K562 (cell line): ENCODE measurements at regions not wholly inside any gene's neighbourhood (a gene's known extent, or its start where the extent isn't known, plus 50 kb on each side); places are given as distances from the start of the nearest gene placed in this dataset.

Experiments used
- ATAC-seq: fragments of 200-7000 bp; cut with Tn5 transposase; 3 replicates; pipeline ENCODE4 v1.9.1; 2020; ENCODE audit warnings: moderate library complexity
- BruUV-seq: library from RNA; stranded (reverse); fragments of 400-500 nt; replicated peaks from 2 replicates; lab custom pipeline; 2021; lab: Mats Ljungman, UMichigan
- CTCF ChIA-PET: fragments of 300-600 bp; formaldehyde crosslinking; extraction: SDS; loops from one replicate; lab custom pipeline; 2021; ENCODE audit warnings: low intra/inter-chr PET ratio; lab: Yijun Ruan, JAX
- POLR2A ChIA-PET: fragments of 300-600, 350-650 bp; sonication (Branson Sonifier 250); formaldehyde crosslinking; extraction: SDS; loops from one replicate; lab custom pipeline; 2021; ENCODE audit warnings: antibody characterized with exemption, inconsistent platforms; lab: Yijun Ruan, JAX
- DNase-seq, 4 experiments: peaks; one replicate each; pipeline versions ENCODE4 v3.0.0 to v3.0.0-alpha.2; 2011 to 2018; ENCODE audit warnings: low spot score in 3 of 4, mixed read lengths in 3 of 4; ENCODE audit errors: extremely low read depth in 1 of 4
- FAIRE-seq: peaks from 2 replicates; lab custom pipeline; 2011; peaks lifted over from hg19 to GRCh38; lab: Jason Lieb, UNC
- H2AFZ ChIP-seq: 2 replicates; pipeline ENCODE4 v1.6.0; 2011; ENCODE audit warnings: low read depth, low read length, control low read depth, inconsistent platforms
- H3K27ac ChIP-seq: fragments of 200-600 bp; 3 replicates; pipeline ENCODE4 v1.8.0; 2011; ENCODE audit warnings: low read depth, mild to moderate bottlenecking, control low read depth, inconsistent platforms, low read length, moderate library complexity, mixed read lengths; ENCODE audit errors: extremely low read depth
- H3K27me3 ChIP-seq, 2 experiments: fragments of 300-600 bp in 1 of 2; 2 replicates in 1 of 2; 3 replicates in 1 of 2; pipeline versions ENCODE4 v1.6.0 to v1.8.0; 2011; ENCODE audit warnings: inconsistent platforms in 2 of 2, low read length in 2 of 2, mild to moderate bottlenecking in 1 of 2, mixed read lengths in 1 of 2, moderate library complexity in 1 of 2; ENCODE audit not compliant: control insufficient read depth in 2 of 2, insufficient read depth in 2 of 2
- H3K36me3 ChIP-seq: fragments of 300-600 bp; 3 replicates; pipeline ENCODE4 v1.8.0; 2011; ENCODE audit warnings: mild to moderate bottlenecking, low read length, inconsistent platforms; ENCODE audit not compliant: control insufficient read depth, insufficient read depth
- H3K4me1 ChIP-seq, 2 experiments: fragments of 200-600 bp in 1 of 2; replicated peaks in 1 of 2; 2 replicates in 1 of 2; 3 replicates in 1 of 2; pipeline versions ENCODE4 v1.5.1 to v1.8.0; 2011; ENCODE audit warnings: inconsistent platforms in 2 of 2, low read length in 2 of 2, mild to moderate bottlenecking in 1 of 2, mixed read lengths in 1 of 2, moderate library complexity in 1 of 2; ENCODE audit not compliant: control insufficient read depth in 2 of 2, insufficient read depth in 2 of 2
- H3K4me2 ChIP-seq: 2 replicates; pipeline ENCODE4 v1.6.1; 2011; ENCODE audit warnings: low read length, control low read depth, inconsistent platforms, mixed read lengths; ENCODE audit not compliant: insufficient read depth
- H3K4me3 ChIP-seq: fragments of 200-600 bp; sonication (generic), shearing (Covaris generic); 2 replicates; pipeline ENCODE4 v1.5.1; 2016; ENCODE audit warnings: control low read depth, inconsistent platforms
- H3K79me2 ChIP-seq: fragments of 200-600 bp; 3 replicates; pipeline ENCODE4 v1.8.0; 2011; ENCODE audit warnings: low read length, inconsistent platforms; ENCODE audit not compliant: control insufficient read depth, insufficient read depth
- H3K9ac ChIP-seq, 2 experiments: 2 replicates each; pipeline versions ENCODE4 v1.6.0 to v1.6.1; 2011; ENCODE audit warnings: low read depth in 2 of 2, low read length in 2 of 2, control low read depth in 1 of 2, inconsistent platforms in 1 of 2, mild to moderate bottlenecking in 1 of 2, mixed read lengths in 1 of 2; ENCODE audit not compliant: insufficient read depth in 1 of 2
- H3K9me1 ChIP-seq: one replicate; pipeline ENCODE4 v1.6.0; 2011; ENCODE audit warnings: inconsistent platforms, mild to moderate bottlenecking, low read length, moderate library complexity; ENCODE audit not compliant: control insufficient read depth, insufficient read depth
- H3K9me3 ChIP-seq: replicated peaks from 2 replicates; pipeline ENCODE4 v1.5.1; 2011; ENCODE audit warnings: low read depth, low read length, inconsistent platforms; ENCODE audit not compliant: control insufficient read depth, insufficient read depth
- H4K20me1 ChIP-seq: replicated peaks from 2 replicates; pipeline ENCODE4 v1.6.1; 2011; ENCODE audit warnings: low read length, inconsistent platforms, mixed read lengths; ENCODE audit not compliant: control insufficient read depth, insufficient read depth
- BMI1 ChIP-seq: fragments of 150-350 bp; IDR thresholded peaks from 2 replicates; pipeline ENCODE4 v1.6.1; 2014; ENCODE audit warnings: low read length
- BRCA1 ChIP-seq, 2 experiments: fragments of 450-650 bp in 1 of 2; sonication (generic) in 1 of 2; formaldehyde crosslinking in 1 of 2; IDR thresholded peaks; 2 replicates each; pipeline versions ENCODE4 v1.5.0 to v1.6.1; 2017 to 2020; ENCODE audit warnings: mild to moderate bottlenecking in 1 of 2, missing genetic modification reagents in 1 of 2
- CBFB ChIP-seq: sonication (generic); formaldehyde crosslinking; IDR thresholded peaks from 2 replicates; pipeline ENCODE4 v1.4.0; 2020; ENCODE audit warnings: mild to moderate bottlenecking, missing genetic modification reagents
- CCNT2 ChIP-seq: IDR thresholded peaks from 2 replicates; pipeline ENCODE4 v1.6.1; 2011; ENCODE audit warnings: borderline replicate concordance, low read depth, mild to moderate bottlenecking, moderate library complexity, mixed read lengths, low read length; ENCODE audit not compliant: insufficient read length; ENCODE audit errors: extremely low read depth
- CHD1 ChIP-seq: fragments of 200-600 bp; sonication (generic); IDR thresholded peaks from one replicate; pipeline ENCODE4 v1.6.1; 2012; ENCODE audit warnings: mild to moderate bottlenecking, moderate library complexity, low read length, inconsistent platforms
- CREB3 ChIP-seq: fragments of 450-650 bp; conservative IDR thresholded peaks from 2 replicates; pipeline ENCODE4 v1.6.1; 2016; ENCODE audit warnings: missing genetic modification characterization, low read depth, mild to moderate bottlenecking, missing compliant biosample characterization, moderate library complexity
- FIP1L1 ChIP-seq: fragments of 200-400 bp; formaldehyde crosslinking; IDR thresholded peaks from 2 replicates; pipeline ENCODE4 v1.6.1; 2018; ENCODE audit warnings: mild to moderate bottlenecking, low read depth, low read length; ENCODE audit not compliant: poor library complexity, severe bottlenecking
- HDAC3 ChIP-seq: fragments of 450-650 bp; IDR thresholded peaks from 2 replicates; pipeline ENCODE4 v1.6.1; 2018; ENCODE audit warnings: borderline replicate concordance, mild to moderate bottlenecking, moderate library complexity; ENCODE audit not compliant: partially characterized antibody
- RHOXF2B ChIP-seq: fragments of 250-450 bp; sonication (Bioruptor Pico); conservative IDR thresholded peaks from 2 replicates; pipeline ENCODE4 v1.5.1; 2021
- SAFB ChIP-seq: fragments of 200-400 bp; formaldehyde crosslinking; IDR thresholded peaks from 2 replicates; pipeline ENCODE4 v1.6.1; 2017; ENCODE audit warnings: low read depth, low read length, borderline replicate concordance
- TEAD2 ChIP-seq: fragments of 450-650 bp; IDR thresholded peaks from 2 replicates; pipeline ENCODE4 v1.6.1; 2016; ENCODE audit warnings: missing genetic modification characterization, control low read depth, missing compliant biosample characterization
- TSC22D4 ChIP-seq: fragments of 450-650 bp; IDR thresholded peaks from 2 replicates; pipeline ENCODE4 v1.6.1; 2016; ENCODE audit warnings: missing genetic modification characterization, missing biosample characterization, control low read depth
- XRCC4 ChIP-seq: IDR thresholded peaks from one replicate; pipeline ENCODE4 v1.6.1; 2011; ENCODE audit not compliant: insufficient read depth, insufficient read length; ENCODE audit errors: extremely low read depth
- ZBTB12 ChIP-seq: fragments of 250-450 bp; sonication (Bioruptor Pico); IDR thresholded peaks from 2 replicates; pipeline ENCODE4 v1.4.0; 2020
- ZKSCAN3 ChIP-seq: fragments of 250-450 bp; sonication (Bioruptor Pico); IDR thresholded peaks from 2 replicates; pipeline ENCODE4 v1.4.0; 2020
- ZNF224 ChIP-seq: sonication (generic); formaldehyde crosslinking; IDR thresholded peaks from 2 replicates; pipeline ENCODE4 v1.8.0; 2022; ENCODE audit warnings: mild to moderate bottlenecking, missing genetic modification reagents
- ZNF512 ChIP-seq: IDR thresholded peaks from 2 replicates; pipeline ENCODE4 v1.6.1; 2016; ENCODE audit warnings: missing genetic modification characterization, missing compliant biosample characterization
- ZNF584 ChIP-seq: fragments of 200-800 bp; sonication (Bioruptor generic); IDR thresholded peaks from 2 replicates; pipeline ENCODE4 v1.6.1; 2016; ENCODE audit warnings: low read depth, mild to moderate bottlenecking, missing genetic modification characterization, missing compliant biosample characterization
- ZNF77 ChIP-seq: fragments of 250-450 bp; sonication (Bioruptor Pico); IDR thresholded peaks from 2 replicates; pipeline ENCODE4 v1.5.0; 2020
- WGBS: fragments of 100-300 bp; shearing (Covaris generic); methylation state at CpG from one replicate; pipeline ENCODE4 v1.1.6; 2016; ENCODE audit warnings: low coverage, mixed read lengths; ENCODE audit not compliant: insufficient coverage; ENCODE audit errors: missing lambda C conversion rate; 5-methylcytosine and 5-hydroxymethylcytosine counted together
- in situ Hi-C: fragments of 300-500 bp; cut with MboI; formaldehyde crosslinking; loops from 4 replicates; pipeline ENCODE4 v1.15.0; 2018; ENCODE audit warnings: inconsistent platforms, mixed read lengths
- intact Hi-C: fragments of 100-400 bp; cut with micrococcal nuclease; formaldehyde crosslinking; loops from 2 replicates; pipeline ENCODE4 v1.14.2; 2022

GRCh38 chr11:103844327-103845215 is 191.9 kb upstream of the DDI1 start:
- H2AFZ ChIP-seq, result no peak overlapping the region
- BruUV-seq, result no TSS peak
- POLR2A ChIA-PET, result no interaction called here

More at GRCh38 chr11:103844327-103845215, 191.9 kb upstream of the DDI1 start:
- Histone ChIP-seq H3K4me3 (no peak overlapping the region), H3K4me1 (no peaks in the 10 kb centered on the region), H3K9ac (no peak overlapping the region), H3K9me1 (no peaks in the 10 kb centered on the region), H3K4me2 (no peak overlapping the region), H4K20me1 (no peaks in the 10 kb centered on the region), H3K27ac (no peak overlapping the region), H3K27me3 (no peaks in the 10 kb centered on the region), H3K9me3 (no peaks in the 10 kb centered on the region; the same call in 1 of the 2 replicates), H3K36me3 (no peaks in the 10 kb centered on the region)
- no peak for ATAC-seq
- in situ Hi-C loops (no loop called here), intact Hi-C loops (no loop called here)
- WGBS, result 0% methylated on average over 7 of the region's 7 CpGs
- no peak for DNase-seq
- CTCF ChIA-PET, result no interaction called here
- FAIRE-seq, result no peak
- no peak for TF ChIP-seq BRCA1 (IDR thresholded peaks at IDR 0.05)
- TF ChIP-seq BRCA1 (CRISPR knock-in tag; IDR thresholded peaks at IDR 0.05), result no peak
- no peak for TF ChIP-seq RHOXF2B (CRISPR knock-in tag)
- TF ChIP-seq CCNT2, result no peak
- no peak for TF ChIP-seq CBFB
- no peak for TF ChIP-seq ZBTB12 (CRISPR knock-in tag)
- TF ChIP-seq ZNF584 (CRISPR knock-in tag), result no peak
- TF ChIP-seq ZNF77 (CRISPR knock-in tag), result no peak
- no peak for TF ChIP-seq CREB3 (tag)
- no peak for TF ChIP-seq HDAC3
- TF ChIP-seq ZNF512 (tag), result no peak
- TF ChIP-seq XRCC4, result no peak
- no peak for TF ChIP-seq ZNF224
- TF ChIP-seq TSC22D4 (tag), result no peak
- TF ChIP-seq SAFB, result no peak
- TF ChIP-seq FIP1L1, result no peak
- no peak for TF ChIP-seq ZKSCAN3 (CRISPR knock-in tag)
- no peak for TF ChIP-seq BMI1
- TF ChIP-seq TEAD2, result no peak
- no peak for TF ChIP-seq CHD1
- TF ChIP-seq, all 486 proteins: peak for 0
- H3K79me2 ChIP-seq, result no peaks in the 10 kb centered on the region
